Amniotic stem cell (primary cell): ENCODE measurements at regions not wholly inside any gene's neighbourhood (a gene's known extent, or its start where the extent isn't known, plus 50 kb on each side); places are given as distances from the start of the nearest gene placed in this dataset.

ENCODE experiments used
- DNase-seq: peaks from one replicate; lab custom pipeline; 2025; lab: John Stamatoyannopoulos, UW

DNA sequence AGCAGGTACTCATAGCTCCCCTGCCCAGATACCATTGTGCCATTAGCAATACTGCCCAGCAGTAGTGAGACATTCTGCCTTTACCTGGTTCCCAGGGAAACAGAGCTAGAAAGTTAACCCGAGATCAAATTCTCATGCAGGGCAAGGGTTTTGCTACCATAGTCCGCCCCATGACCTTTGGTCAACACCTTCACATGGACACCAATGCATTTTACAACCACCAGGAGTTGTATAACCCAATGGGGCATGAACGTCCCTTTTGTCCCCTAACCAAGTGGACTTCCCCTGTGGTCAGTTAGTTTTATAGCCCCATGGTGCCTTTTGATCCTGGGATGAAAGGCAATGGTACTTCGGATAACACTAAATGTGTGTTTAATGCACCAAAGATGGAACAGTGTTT lies 151.7 kb upstream of the IQSEC1 start:
- DNase-seq = no peak

- no peak for DNase-seq
These were observed 150.5 kb upstream of the IQSEC1 start for GRCh38 chr3:13223574-13224237.

- DNase-seq = no peak
These were observed 149.8 kb upstream of the IQSEC1 start for GRCh38 chr3:13222891-13223573.

GRCh38 chr3:13222131-13222530 lies 148.9 kb upstream of the IQSEC1 start:
- DNase-seq = no peak

- DNase-seq = no peak
These were observed 148.3 kb upstream of the IQSEC1 start for GRCh38 chr3:13221491-13222061.

DNA sequence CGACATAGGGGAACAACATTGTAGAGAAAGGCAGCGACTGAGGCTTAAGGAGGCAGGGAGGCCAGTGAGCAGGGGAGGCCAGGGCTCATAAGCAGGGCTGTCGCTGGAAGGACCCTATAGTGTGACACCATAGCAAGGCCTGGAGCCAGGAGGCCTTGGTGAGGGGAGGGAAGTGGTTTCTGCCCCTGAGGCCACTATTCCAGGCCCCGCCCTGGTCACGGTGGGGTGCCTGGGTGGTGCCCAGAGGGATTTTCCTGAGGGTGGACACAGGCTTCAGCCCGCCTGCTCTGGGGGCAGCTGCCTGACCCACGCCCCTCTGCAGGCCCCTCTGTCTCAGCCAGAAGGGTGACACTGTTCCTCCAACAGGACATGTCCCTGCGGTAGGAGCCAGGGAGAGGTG lies 147.8 kb upstream of the IQSEC1 start:
- no peak for DNase-seq

DNA sequence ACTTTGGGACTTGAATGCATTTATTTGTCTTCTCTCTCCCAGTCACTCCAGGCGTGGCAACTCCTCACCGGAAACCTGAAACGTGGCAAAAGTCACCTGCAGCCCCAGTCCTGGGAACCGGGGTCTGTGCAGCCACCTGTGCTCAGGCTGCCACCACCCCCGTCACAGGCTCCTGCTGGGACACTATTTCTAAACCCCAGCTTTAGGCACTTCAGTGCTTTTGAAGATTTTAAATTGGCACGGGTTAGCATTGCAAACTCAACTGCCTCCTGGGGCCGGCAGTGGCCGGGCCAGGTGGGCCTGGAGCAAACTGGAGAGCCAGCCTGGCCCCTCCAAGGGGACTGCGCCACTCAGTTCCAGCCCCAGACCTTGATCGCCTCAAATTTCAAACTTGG lies 146.7 kb upstream of the IQSEC1 start:
- no peak for DNase-seq

GRCh38 chr3:13219077-13219901 lies 146.1 kb upstream of the IQSEC1 start:
- DNase-seq = no peak

DNA sequence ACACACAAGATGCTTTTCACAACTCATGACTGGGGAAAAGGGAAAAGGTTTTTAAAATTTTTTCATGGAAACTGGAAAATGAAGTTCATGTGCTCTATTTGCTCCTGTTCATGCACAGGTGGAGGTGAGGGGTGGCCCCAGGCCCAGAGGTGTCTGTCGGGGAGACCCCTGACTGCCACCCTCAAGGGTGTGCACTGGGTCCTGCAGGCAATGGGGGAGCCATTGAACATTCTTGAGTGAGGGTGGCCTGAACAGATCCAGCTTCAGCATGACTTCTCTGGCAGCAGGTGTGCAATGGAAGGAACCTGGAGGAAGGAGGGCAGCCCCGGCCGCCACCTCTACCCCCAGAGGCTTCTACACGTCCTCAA lies 145.3 kb upstream of the IQSEC1 start:
- no peak for DNase-seq

DNA sequence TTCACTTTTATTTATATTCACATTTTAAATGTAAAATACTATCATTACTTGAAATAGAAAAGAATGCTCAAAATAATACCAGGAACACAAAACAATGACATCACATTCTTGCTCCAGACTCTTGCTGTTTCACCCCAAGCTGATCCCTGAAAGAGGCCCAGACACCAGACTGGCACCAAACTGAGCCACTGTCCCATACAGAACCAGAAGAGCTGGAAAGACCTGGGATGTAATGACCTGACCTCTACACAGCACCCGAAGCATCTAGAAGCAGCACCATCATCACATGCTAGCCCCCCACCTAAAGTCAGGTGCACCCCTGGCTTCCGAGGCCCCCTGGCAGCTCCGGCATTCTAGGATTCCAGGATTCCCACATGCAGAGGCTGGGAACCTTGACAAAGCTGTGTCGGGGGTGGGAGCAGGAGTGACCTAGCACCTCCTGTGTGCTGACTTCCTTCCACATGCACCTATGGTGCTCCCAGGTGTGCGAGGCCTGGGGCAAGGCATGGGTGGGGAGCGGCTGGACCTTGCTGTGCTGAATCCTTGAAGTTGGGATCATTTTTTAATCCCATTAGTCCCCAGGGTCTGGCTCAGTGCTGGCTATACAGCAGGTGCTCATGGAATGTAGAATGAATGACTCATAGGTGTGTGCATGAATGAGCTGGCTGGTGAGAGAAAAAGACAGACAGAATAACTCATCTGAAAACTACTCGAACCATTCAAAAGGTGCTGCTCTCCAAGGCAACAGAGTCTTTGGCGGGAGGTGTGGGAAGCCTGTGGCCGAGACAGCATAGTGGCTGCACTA lies 144.7 kb upstream of the IQSEC1 start:
- DNase-seq = no peak

DNA sequence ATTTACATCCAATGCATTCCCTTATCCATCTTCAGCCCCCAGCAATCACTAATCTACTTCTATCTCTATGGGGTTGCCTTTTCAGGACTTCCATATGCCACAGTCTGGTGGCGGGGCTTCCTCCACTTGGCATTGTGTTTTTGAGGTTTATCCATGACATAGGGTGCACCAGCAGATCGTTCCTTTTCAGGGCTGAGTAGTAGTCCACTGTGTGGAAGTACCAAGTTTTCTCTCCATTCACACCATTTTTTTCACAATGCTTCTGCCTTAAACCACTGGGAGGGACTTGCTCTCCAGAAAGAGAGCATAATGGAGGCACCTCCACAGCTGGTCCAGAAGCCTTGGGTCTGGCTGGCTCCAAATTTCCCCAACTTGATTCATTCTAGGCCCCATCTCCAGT lies 144.0 kb upstream of the IQSEC1 start:
- no peak for DNase-seq

DNA sequence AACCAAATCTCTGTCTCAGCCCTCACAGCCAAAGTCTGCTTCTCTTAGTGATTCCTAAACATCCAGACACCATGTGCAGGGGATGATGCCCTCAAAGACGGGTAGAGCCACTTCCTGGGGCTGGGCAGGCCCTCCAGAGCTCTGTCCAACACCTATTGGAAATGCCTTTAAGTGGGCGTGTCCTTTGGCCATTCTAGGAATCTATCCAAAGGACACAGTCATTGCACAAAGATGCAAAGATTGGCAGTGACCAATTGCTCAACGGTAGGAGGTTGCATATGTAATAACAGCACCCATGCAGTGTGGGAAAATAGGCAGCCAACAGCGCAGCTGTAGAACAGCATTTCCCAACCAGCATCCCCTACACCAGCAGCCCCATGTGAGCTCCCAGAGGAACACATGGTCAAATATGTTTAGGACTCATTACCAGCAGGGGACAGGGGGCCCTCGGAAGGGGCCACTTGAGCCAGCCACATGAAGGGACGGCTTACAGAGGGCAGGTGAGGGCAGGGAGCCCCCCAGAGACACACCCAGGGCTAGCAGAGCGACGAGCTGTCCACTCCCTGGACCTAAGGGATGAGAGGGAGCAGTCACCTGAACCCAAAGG lies 142.8 kb upstream of the IQSEC1 start:
- DNase-seq = no peak

DNA sequence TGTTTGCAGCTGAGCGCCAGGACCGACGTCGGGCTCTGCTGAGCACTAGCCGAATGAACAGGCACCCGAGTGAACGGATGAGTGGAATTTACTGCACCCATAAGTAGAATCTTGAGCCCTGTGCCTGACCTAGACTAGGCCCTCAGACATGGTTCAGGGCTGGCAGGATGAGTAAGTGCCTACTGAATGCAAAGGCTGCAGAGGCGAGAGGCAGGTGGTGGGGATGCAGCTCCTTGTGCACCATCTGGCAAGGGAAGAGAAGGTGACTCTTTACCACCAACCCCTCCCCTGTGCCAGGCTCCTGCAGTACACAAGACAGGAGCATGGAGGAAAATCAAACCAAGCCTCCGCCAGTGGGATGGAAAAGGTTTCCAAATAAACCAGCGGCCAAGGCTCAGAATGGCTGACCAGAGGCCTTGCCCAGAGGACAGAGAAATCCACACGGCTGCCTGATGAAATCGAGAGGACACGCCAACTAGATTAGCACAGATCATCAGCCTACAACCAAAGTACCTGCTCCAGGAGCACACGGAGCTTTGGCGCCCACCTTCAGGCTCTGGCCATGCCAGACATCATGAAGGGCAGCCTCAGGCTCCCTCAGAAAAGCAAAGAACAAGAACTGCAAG lies 141.7 kb upstream of the IQSEC1 start:
- no peak for DNase-seq

- DNase-seq = no peak
These were observed 140.9 kb upstream of the IQSEC1 start for GRCh38 chr3:13213911-13214846.

DNA sequence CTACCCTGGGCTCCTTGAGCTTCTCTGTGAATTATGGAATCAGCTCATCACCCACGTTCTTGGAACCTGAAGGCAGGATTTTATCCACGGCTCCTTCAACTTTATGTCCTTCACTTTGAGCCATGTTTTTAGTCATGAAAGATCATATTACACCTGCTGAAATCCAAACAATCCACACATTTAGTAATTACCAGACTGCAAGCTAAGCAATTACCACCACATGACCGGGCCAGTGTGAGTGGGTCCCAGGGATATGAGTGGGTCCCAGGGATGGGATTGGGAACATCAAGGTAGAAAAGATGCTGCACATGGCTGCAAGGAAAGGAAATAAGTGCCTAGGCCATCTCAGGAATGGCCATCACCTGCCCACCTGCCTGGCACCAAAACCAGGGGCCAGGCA lies 140.3 kb upstream of the IQSEC1 start:
- DNase-seq = no peak

DNA sequence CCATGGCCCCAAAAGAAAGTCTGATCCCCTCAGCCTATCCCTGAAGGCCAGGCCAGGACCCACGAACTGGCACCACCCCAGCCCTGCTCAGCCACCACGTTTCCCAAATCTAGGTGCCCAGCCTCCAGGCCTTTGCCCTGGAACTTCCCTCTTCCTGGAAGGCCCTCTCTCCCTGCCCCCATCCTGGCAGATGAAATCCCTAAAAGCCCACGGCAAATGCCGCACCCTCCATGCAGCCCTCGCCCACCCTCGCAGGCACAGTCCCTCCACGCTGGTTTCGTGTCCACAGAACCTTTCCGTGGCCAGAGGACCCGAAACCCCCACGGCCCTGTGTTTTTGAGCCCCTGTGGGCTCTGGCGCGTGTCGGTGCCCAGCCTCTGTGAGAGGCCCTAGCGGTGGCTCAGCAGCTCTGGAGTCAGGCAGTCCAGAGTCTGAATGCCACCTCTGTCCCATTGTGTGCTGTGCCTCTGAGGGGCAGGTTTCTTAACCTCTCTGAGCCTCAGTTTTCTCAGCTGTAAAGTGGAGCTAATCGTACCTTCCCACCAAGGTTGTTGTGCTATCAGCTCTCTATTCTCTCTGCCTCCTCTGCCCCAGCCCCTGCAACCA lies 138.5 kb upstream of the IQSEC1 start:
- DNase-seq = no peak

GRCh38 chr3:13210221-13210975 lies 137.2 kb upstream of the IQSEC1 start:
- no peak for DNase-seq

DNA sequence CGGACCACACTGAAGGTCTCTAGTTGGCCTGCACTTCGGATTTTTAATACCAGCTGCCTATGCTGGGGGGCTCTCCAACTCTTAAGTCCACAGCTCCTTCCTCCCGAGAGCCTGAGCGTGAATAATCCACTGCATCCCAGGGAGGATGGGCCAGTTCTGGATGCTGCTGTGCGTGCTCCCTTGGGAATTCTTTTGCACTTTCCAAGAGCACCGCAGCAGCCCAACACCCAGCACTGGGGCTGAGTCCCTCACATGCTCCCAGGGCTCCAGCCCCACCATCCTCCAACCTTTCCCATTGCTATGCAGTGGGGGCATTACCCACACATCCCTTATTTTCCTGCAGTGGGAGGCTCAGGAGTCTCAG lies 136.4 kb upstream of the IQSEC1 start:
- no peak for DNase-seq
